ENCODE measurements at regions not wholly inside any gene's neighbourhood (a gene's known extent, or its start where the extent isn't known, plus 50 kb on each side); places are given as distances from the start of the nearest gene placed in this dataset.

- H2BK12ac ChIP-seq (ENCODE audit: insufficient read length, low read depth, low read length) = no peak overlapping the region
- Mint-ChIP-seq H3K9me3 (peaks cover 0 to 2% of the 10 kb centered on the region in 2 experiments; a peak in 2 of 5 replicates), H3K36me3 (ENCODE audit: insufficient read depth in 1 of 3, low read depth in 3 of 3) (peaks cover 0 to 6% (median 2%) of the 10 kb centered on the region in 3 experiments; a peak in 4 of 7 replicates), H3K27me3 (ENCODE audit: low read depth) (no peaks in the 10 kb centered on the region), H3K27ac (peak overlapping the region in 1 of 3 experiments; percentile 55; a peak in 1 of 7 replicates), H3K4me1 (peaks cover 27 to 40% of the 10 kb centered on the region in 2 experiments), H3K4me3 (no peak overlapping the region)
- H3K9me3 ChIP-seq (ENCODE audit: control insufficient read depth, low read depth, low read length) = no peaks in the 10 kb centered on the region
- no peak overlapping the region for H4K5ac ChIP-seq (ENCODE audit: insufficient read length, low read depth, low read length)
- no peak overlapping the region for H3K14ac ChIP-seq (ENCODE audit: insufficient read depth, low read length)
- H2AK5ac ChIP-seq (ENCODE audit: insufficient read length, low read length) = no peak overlapping the region
- no peak overlapping the region for H3K56ac ChIP-seq (ENCODE audit: insufficient read length, low read depth, low read length)
- H2BK15ac ChIP-seq (ENCODE audit: low read depth, low read length) = no peak overlapping the region
- no peak overlapping the region for H3K4ac ChIP-seq (ENCODE audit: low read depth, low read length)
- no peak for DNase-seq
- H3K4me1 ChIP-seq (ENCODE audit: insufficient read depth, low read length) = peaks cover 7% of the 10 kb centered on the region
- no peak overlapping the region for H2BK120ac ChIP-seq (ENCODE audit: low read depth, low read length, poor library complexity, severe bottlenecking)
- H2BK20ac ChIP-seq (ENCODE audit: low read depth, low read length, poor library complexity, severe bottlenecking) = no peak overlapping the region
- no peak overlapping the region for H3T11ph ChIP-seq (ENCODE audit: low read length)
- no peak overlapping the region for H3K4me2 ChIP-seq (ENCODE audit: insufficient read depth, insufficient read length, low read length)
- H3K18ac ChIP-seq (ENCODE audit: insufficient read length, low read depth, low read length) = no peak overlapping the region
- no peaks in the 10 kb centered on the region for H3K79me1 ChIP-seq (ENCODE audit: insufficient read depth, low read depth, low read length, poor library complexity, severe bottlenecking)
- no peak overlapping the region for H2BK5ac ChIP-seq (ENCODE audit: insufficient read length, low read length)
- H2AFZ ChIP-seq (ENCODE audit: low read length) = no peak overlapping the region
- no peak overlapping the region for H3K27ac ChIP-seq (ENCODE audit: insufficient read length, low read depth, low read length)
- WGBS (ENCODE audit: extremely low coverage, insufficient read length, low lambda C conversion rate) = no CpG with 5 or more reads among the region's 5 CpGs
- no peak overlapping the region for H4K8ac ChIP-seq (replicated peaks; ENCODE audit: insufficient read length, low read depth, low read length)
- peak; percentile 79 for TF ChIP-seq CTCF (conservative IDR thresholded peaks at IDR 0.05)
- no peaks in the 10 kb centered on the region for H3K79me2 ChIP-seq (ENCODE audit: insufficient read depth, low read length)
- H3K23me2 ChIP-seq (ENCODE audit: insufficient read length, low read depth, low read length, poor library complexity, severe bottlenecking) = no peaks in the 10 kb centered on the region
- H3K23ac ChIP-seq (ENCODE audit: insufficient read length, low read depth, low read length) = no peak overlapping the region
- H4K91ac ChIP-seq (ENCODE audit: insufficient read length, low read depth, low read length) = no peak overlapping the region
- H4K20me1 ChIP-seq (ENCODE audit: control insufficient read depth, insufficient read depth, insufficient read length) = no peaks in the 10 kb centered on the region
- H3K27me3 ChIP-seq (ENCODE audit: insufficient read depth, low read length) = no peaks in the 10 kb centered on the region
- no peak overlapping the region for H3K9ac ChIP-seq (ENCODE audit: extremely low read depth, insufficient read length, low read length)
Measured at GRCh38 chrX:15930585-15930984, 76.0 kb upstream of the AP1S2 start.
